Gastrocnemius medialis (tissue), 4 donors: ENCODE measurements at regions not wholly inside any gene's neighbourhood (a gene's known extent, or its start where the extent isn't known, plus 50 kb on each side); places are given as distances from the start of the nearest gene placed in this dataset.

Source experiments
- ATAC-seq, 2 donors: fragments of 150-250 bp; one replicate each; pipeline ENCODE4 v1.9.1; 2016
- DNase-seq, 2 donors: peaks; one replicate each; pipeline ENCODE4 v3.0.0-alpha.2; 2019
- H3K27ac ChIP-seq, 4 donors: fragments of 200-600 bp; sonication (generic); 1 replicate in 1 of 4; 2 replicates in 3 of 4; pipeline ENCODE4 v1.5.1; 2016 to 2018; ENCODE audit warnings: mild to moderate bottlenecking in 2 of 4, moderate library complexity in 1 of 4
- H3K27me3 ChIP-seq, 3 donors: fragments of 200-600 bp; sonication (generic) in 2 of 3; 1 replicate in 1 of 3; 2 replicates in 2 of 3; pipeline versions ENCODE4 v1.5.1 to v1.6.0; 2016 to 2019; ENCODE audit warnings: mild to moderate bottlenecking in 1 of 3, moderate library complexity in 1 of 3
- H3K36me3 ChIP-seq, 2 donors: fragments of 200-600 bp; sonication (generic) in 1 of 2; one replicate each; pipeline ENCODE4 v1.5.1; 2017 to 2018
- H3K4me1 ChIP-seq, 2 donors: fragments of 200-600 bp; sonication (generic) in 1 of 2; one replicate each; pipeline ENCODE4 v1.5.1; 2016 to 2017; ENCODE audit warnings: mild to moderate bottlenecking in 2 of 2
- H3K4me3 ChIP-seq, 4 donors: fragments of 200-600 bp; sonication (generic) in 3 of 4; 1 replicate in 1 of 4; 2 replicates in 3 of 4; pipeline ENCODE4 v1.5.1; 2016 to 2019; ENCODE audit warnings: mild to moderate bottlenecking in 2 of 4
- H3K9me3 ChIP-seq, 3 donors: fragments of 200-600 bp; sonication (generic) in 2 of 3; 1 replicate in 1 of 3; 2 replicates in 2 of 3; pipeline ENCODE4 v1.5.1; 2016 to 2019
- POLR2A ChIP-seq, 2 donors: fragments of 450-650 bp; IDR thresholded peaks; one replicate each; pipeline ENCODE4 v1.6.1; 2017; ENCODE audit warnings: antibody characterized with exemption in 2 of 2, mild to moderate bottlenecking in 2 of 2, moderate library complexity in 2 of 2
- in situ Hi-C, 4 donors: fragments of 200-750 bp; cut with MboI; loops; one replicate each; pipeline versions ENCODE4 v1.15.0 to v1.8.0; 2017; ENCODE audit warnings: low sequenced_read_pairs in 4 of 4
- intact Hi-C: fragments of 100-400 bp; cut with DNase I; formaldehyde crosslinking; loops from one replicate; pipeline ENCODE4 v1.15.1; 2023; ENCODE audit warnings: low total_unique reads
- TF ChIP-seq, protein P1 (sequence below), 5 experiments: fragments of 450-650 bp in 3 of 5; fragments of 200-600 bp in 2 of 5; sonication (generic) in 2 of 5; IDR thresholded peaks in 4 of 5; conservative IDR thresholded peaks in 1 of 5; 1 replicate in 4 of 5; 2 replicates in 1 of 5; pipeline ENCODE4 v1.5.1; 2016 to 2019; ENCODE audit warnings: antibody characterized with exemption in 5 of 5, mild to moderate bottlenecking in 3 of 5, moderate library complexity in 3 of 5

DNA sequence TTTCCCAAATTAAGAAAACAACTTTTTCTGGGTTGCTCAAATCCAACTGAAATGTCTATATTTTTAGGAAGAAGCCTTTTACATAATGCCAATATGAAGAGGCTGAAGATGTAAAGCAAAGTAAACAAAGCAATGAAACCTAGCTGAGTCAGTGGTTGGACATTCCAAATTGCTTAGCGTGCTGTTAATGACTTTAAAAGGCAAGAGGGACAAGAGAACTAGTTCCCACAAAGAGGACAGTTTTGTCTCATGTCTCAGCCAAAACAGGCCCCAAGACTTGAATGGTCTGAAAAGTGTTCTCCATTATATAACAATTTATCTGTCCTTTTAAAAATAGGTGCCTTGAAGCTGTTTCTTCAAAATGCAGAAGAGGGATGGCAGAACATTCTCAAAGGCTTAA, 407.0 kb downstream of the ENC1 start:
- Histone ChIP-seq H3K9me3 (no peaks in the 10 kb centered on the region), H3K27ac (no peak overlapping the region), H3K4me1 (peaks cover 10% of the 10 kb centered on the region in 2 donors), H3K27me3 (no peaks in the 10 kb centered on the region), H3K36me3 (no peaks in the 10 kb centered on the region), H3K4me3 (no peak overlapping the region)
- DNase-seq (no peak), ATAC-seq (no peak)
- in situ Hi-C loops (no loop called here), intact Hi-C loops (no loop called here)
- TF ChIP-seq POLR2A (IDR thresholded peaks at IDR 0.05): no peak
- TF ChIP-seq, protein P1, sequence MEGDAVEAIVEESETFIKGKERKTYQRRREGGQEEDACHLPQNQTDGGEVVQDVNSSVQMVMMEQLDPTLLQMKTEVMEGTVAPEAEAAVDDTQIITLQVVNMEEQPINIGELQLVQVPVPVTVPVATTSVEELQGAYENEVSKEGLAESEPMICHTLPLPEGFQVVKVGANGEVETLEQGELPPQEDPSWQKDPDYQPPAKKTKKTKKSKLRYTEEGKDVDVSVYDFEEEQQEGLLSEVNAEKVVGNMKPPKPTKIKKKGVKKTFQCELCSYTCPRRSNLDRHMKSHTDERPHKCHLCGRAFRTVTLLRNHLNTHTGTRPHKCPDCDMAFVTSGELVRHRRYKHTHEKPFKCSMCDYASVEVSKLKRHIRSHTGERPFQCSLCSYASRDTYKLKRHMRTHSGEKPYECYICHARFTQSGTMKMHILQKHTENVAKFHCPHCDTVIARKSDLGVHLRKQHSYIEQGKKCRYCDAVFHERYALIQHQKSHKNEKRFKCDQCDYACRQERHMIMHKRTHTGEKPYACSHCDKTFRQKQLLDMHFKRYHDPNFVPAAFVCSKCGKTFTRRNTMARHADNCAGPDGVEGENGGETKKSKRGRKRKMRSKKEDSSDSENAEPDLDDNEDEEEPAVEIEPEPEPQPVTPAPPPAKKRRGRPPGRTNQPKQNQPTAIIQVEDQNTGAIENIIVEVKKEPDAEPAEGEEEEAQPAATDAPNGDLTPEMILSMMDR (IDR thresholded peaks at IDR 0.05 in 4 of 5, conservative IDR thresholded peaks at IDR 0.05 in 1 of 5): no peak

DNA sequence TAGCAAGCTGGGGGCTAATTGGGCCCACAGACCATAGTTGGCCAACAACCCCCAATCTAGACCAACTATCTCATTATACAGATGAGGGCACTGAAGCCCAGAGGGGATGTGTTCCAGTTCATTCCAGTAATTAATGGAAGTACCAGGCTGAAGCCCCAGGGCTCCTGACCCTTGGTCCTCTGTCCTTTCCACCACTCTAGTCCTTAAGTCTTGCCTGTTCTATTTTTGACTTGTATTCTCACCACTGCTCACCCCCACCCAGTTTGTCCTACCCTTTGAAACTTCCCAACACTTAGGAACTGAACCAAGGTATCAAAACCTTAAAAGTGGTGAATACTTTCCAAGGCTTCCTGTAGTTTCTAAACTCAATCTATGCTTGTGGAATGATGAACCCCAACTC, 407.4 kb downstream of the ENC1 start:
- Histone ChIP-seq H3K9me3 (no peaks in the 10 kb centered on the region), H3K4me1 (peaks cover 5% of the 10 kb centered on the region in 2 donors), H3K36me3 (no peaks in the 10 kb centered on the region), H3K4me3 (no peak overlapping the region), H3K27ac (no peak overlapping the region), H3K27me3 (no peaks in the 10 kb centered on the region)
- in situ Hi-C loops (no loop called here), intact Hi-C loops (no loop called here)
- ATAC-seq (no peak), DNase-seq (no peak)
- TF ChIP-seq, protein P1 (IDR thresholded peaks at IDR 0.05 in 4 of 5, conservative IDR thresholded peaks at IDR 0.05 in 1 of 5): no peak
- TF ChIP-seq POLR2A (IDR thresholded peaks at IDR 0.05): no peak

DNA sequence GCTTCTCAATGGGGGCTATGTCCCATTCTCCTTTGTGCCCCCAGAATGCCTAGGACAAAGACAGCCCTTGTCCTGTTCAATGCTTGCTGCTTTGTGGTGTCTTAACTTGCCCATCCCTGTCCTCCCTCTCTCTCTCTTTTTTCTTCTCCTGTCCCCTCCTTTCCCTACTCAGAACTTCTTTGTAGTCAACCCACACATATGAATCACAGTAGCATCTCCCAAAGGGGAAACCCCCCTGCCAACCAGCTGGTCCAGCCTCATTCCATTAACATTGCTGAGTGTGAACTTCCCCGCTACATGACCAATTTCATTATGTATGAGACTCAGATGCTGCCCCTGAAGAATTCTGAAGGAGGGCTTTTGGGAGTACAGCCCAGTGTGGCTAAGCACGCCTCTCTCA, 408.3 kb downstream of the ENC1 start:
- TF ChIP-seq, protein P1 (IDR thresholded peaks at IDR 0.05 in 4 of 5, conservative IDR thresholded peaks at IDR 0.05 in 1 of 5): no peak
- no peak for TF ChIP-seq POLR2A (IDR thresholded peaks at IDR 0.05)
- intact Hi-C loops: no loop called here
- Histone ChIP-seq H3K36me3 (no peaks in the 10 kb centered on the region), H3K9me3 (no peaks in the 10 kb centered on the region), H3K27ac (no peak overlapping the region), H3K4me1 (peaks cover 2% of the 10 kb centered on the region in 2 donors), H3K4me3 (no peak overlapping the region), H3K27me3 (no peaks in the 10 kb centered on the region)
- DNase-seq (no peak), ATAC-seq (no peak)
- in situ Hi-C loops: no loop called here

DNA sequence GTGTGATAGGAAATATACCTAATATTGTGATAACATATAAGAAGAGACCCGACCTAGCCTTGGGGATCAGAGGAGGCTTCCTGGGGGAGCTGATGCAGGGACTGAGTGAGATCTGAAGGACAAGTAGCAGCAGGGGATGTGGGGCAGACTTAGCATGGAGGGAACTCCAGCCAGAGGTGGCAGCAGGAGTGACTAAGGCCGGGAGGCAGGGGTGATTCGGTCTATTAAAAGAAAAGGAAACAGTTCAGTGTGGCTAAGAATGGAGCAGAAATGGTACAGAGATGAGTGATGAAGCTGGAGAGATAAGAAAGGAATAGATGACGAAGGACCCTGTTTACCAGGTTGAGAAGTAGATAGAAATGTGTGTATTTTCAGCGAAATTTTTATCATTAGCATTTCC, 408.8 kb downstream of the ENC1 start:
- H3K4me3 ChIP-seq: no peak overlapping the region
- in situ Hi-C loops: no loop called here
- ATAC-seq: no peak
- TF ChIP-seq, protein P1 (IDR thresholded peaks at IDR 0.05 in 4 of 5, conservative IDR thresholded peaks at IDR 0.05 in 1 of 5): no peak
- TF ChIP-seq POLR2A (IDR thresholded peaks at IDR 0.05): no peak
- DNase-seq: no peak
- H3K36me3 ChIP-seq: no peaks in the 10 kb centered on the region
- no peak overlapping the region for H3K27ac ChIP-seq
- no peaks in the 10 kb centered on the region for H3K9me3 ChIP-seq
- intact Hi-C loops: no loop called here
- H3K4me1 ChIP-seq: peaks cover 7 to 8% of the 10 kb centered on the region in 2 donors
- H3K27me3 ChIP-seq: no peaks in the 10 kb centered on the region
